Adrenal gland (tissue), 9 donors: ENCODE measurements at regions not wholly inside any gene's neighbourhood (a gene's known extent, or its start where the extent isn't known, plus 50 kb on each side); places are given as distances from the start of the nearest gene placed in this dataset.

Experiments used
- DNase-seq, 7 donors: peaks; one replicate each; pipeline ENCODE4 v3.0.0-alpha.2; 2019 to 2020
- H3K27ac ChIP-seq, 5 donors: fragments of 200-600 bp; sonication (generic) in 4 of 5; 1 replicate in 3 of 5; 2 replicates in 2 of 5; pipeline versions ENCODE4 v1.5.1 to v1.8.0; 2016 to 2020; ENCODE audit warnings: mild to moderate bottlenecking in 1 of 5
- H3K27me3 ChIP-seq: fragments of 200-600 bp; 2 replicates; pipeline ENCODE4 v1.8.0; 2021
- H3K36me3 ChIP-seq, 2 donors: fragments of 200-600 bp; replicated peaks in 1 of 2; 1 replicate in 1 of 2; 2 replicates in 1 of 2; pipeline versions ENCODE4 v1.5.1 to v1.8.0; 2018 to 2022
- H3K4me1 ChIP-seq, 2 donors: fragments of 200-600 bp; replicated peaks in 1 of 2; 1 replicate in 1 of 2; 2 replicates in 1 of 2; pipeline versions ENCODE4 v1.5.1 to v1.8.0; 2018 to 2021
- H3K4me3 ChIP-seq, 4 donors: fragments of 200-600 bp; sonication (generic) in 3 of 4; one replicate each; pipeline ENCODE4 v1.5.1; 2016 to 2018
- H3K9me3 ChIP-seq, 3 donors: fragments of 200-600 bp; sonication (generic) in 1 of 3; replicated peaks in 1 of 3; 1 replicate in 2 of 3; 2 replicates in 1 of 3; pipeline versions ENCODE4 v1.5.1 to v1.8.0; 2016 to 2021
- POLR2A ChIP-seq, 2 donors: fragments of 450-650 bp; IDR thresholded peaks; one replicate each; pipeline ENCODE4 v1.6.1; 2017; ENCODE audit warnings: antibody characterized with exemption in 2 of 2, mild to moderate bottlenecking in 2 of 2, moderate library complexity in 1 of 2
- WGBS, 4 donors: extraction: QIAGEN DNeasy Blood & Tissue Kit in 2 of 4; methylation state at CpG; one replicate each; pipeline versions ENCODE4 v1.1.5 to v1.1.7; 2013 to 2017; 5-methylcytosine and 5-hydroxymethylcytosine counted together
- intact Hi-C, 2 donors: fragments of 100-400 bp; cut with DNase I; formaldehyde crosslinking; loops; one replicate each; pipeline versions ENCODE4 v1.14.1 to v1.15.0; 2022 to 2023
- TF ChIP-seq, protein P1 (sequence below), 6 experiments: fragments of 450-650 bp in 4 of 6; fragments of 200-600 bp in 2 of 6; sonication (generic) in 1 of 6; IDR thresholded peaks; 1 replicate in 5 of 6; 2 replicates in 1 of 6; pipeline versions ENCODE4 v1.5.1 to v1.8.0; 2016 to 2021; ENCODE audit warnings: antibody characterized with exemption in 6 of 6, mild to moderate bottlenecking in 2 of 6, moderate library complexity in 1 of 6
- donor health status: healthy with polysubstance abuse.
- donor health status: Bipolar disorder and iron deficiency.
- donor health status: DM: yes; HTN: yes; CAD: no.
- donor health status: DM: no; HTN: no; CAD: no.
- donor health status: DM: no; HTN: no; CAD: no.

DNA sequence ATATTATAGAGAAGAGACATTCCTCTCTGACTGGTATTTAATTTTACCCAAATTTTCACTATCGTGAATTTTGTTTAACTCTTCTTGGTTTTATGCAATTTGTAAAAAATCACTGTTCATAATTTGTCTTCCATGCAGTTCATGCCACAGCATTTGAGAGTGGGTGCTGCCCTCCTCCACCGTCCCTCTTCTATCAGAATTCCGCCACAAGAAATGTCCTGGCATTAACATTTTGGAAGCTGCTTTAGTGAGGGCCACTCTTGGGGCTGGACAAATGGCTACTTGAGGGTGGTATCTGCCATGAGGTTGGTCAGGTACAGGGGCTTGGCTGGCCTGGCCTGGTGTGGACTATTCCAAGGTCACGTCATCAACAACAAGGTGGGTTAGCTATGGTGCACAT is 68.3 kb upstream of the CLDN5 start:
- Histone ChIP-seq H3K27me3 (no peaks in the 10 kb centered on the region), H3K9me3 (no peaks in the 10 kb centered on the region), H3K4me1 (no peaks in the 10 kb centered on the region), H3K4me3 (no peak overlapping the region), H3K27ac (no peak overlapping the region), H3K36me3 (no peaks in the 10 kb centered on the region)
- intact Hi-C loops = no loop called here
- 76 to 89% (median 84%) methylated on average over 3 to 4 of the region's 4 CpGs for WGBS, 4 donors
- DNase-seq = no peak
- TF ChIP-seq, protein P1, sequence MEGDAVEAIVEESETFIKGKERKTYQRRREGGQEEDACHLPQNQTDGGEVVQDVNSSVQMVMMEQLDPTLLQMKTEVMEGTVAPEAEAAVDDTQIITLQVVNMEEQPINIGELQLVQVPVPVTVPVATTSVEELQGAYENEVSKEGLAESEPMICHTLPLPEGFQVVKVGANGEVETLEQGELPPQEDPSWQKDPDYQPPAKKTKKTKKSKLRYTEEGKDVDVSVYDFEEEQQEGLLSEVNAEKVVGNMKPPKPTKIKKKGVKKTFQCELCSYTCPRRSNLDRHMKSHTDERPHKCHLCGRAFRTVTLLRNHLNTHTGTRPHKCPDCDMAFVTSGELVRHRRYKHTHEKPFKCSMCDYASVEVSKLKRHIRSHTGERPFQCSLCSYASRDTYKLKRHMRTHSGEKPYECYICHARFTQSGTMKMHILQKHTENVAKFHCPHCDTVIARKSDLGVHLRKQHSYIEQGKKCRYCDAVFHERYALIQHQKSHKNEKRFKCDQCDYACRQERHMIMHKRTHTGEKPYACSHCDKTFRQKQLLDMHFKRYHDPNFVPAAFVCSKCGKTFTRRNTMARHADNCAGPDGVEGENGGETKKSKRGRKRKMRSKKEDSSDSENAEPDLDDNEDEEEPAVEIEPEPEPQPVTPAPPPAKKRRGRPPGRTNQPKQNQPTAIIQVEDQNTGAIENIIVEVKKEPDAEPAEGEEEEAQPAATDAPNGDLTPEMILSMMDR (IDR thresholded peaks at IDR 0.05) = no peak
- TF ChIP-seq POLR2A (IDR thresholded peaks at IDR 0.05) = no peak

DNA sequence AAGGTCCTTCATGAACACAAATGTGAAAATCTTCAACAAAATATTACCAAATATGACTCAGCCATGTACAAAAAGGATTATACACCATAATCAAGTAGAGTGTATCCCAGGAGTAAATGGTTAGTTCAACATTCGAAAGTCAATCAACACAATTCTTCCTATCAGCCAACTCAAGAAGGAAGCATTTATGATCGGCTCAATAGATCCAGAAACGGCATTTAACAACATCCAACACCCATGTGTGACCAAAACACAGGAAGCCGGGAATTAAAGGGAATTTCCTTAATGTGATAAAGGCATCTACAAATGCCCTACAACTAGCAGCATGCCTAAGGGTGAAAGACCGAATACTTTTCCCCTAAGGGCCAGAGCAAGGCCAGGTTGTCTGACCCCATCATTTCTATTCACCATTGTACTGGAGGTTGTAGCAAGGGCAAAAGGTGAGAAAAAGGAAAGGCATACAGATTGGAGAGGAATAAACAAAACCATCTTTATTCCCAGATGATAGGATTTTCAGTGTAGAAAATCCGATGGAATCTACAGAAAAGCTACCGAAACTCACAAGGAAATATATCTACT is 69.9 kb upstream of the CLDN5 start:
- TF ChIP-seq POLR2A (IDR thresholded peaks at IDR 0.05) = no peak
- TF ChIP-seq, protein P1 (IDR thresholded peaks at IDR 0.05) = no peak
- Histone ChIP-seq H3K4me1 (no peaks in the 10 kb centered on the region), H3K27me3 (no peaks in the 10 kb centered on the region), H3K9me3 (no peaks in the 10 kb centered on the region), H3K4me3 (no peak overlapping the region), H3K27ac (no peak overlapping the region), H3K36me3 (no peaks in the 10 kb centered on the region)
- intact Hi-C loops = no loop called here
- no peak for DNase-seq
- 51 to 69% (median 65%) methylated on average over 7 of the region's 7 CpGs for WGBS, 4 donors

DNA sequence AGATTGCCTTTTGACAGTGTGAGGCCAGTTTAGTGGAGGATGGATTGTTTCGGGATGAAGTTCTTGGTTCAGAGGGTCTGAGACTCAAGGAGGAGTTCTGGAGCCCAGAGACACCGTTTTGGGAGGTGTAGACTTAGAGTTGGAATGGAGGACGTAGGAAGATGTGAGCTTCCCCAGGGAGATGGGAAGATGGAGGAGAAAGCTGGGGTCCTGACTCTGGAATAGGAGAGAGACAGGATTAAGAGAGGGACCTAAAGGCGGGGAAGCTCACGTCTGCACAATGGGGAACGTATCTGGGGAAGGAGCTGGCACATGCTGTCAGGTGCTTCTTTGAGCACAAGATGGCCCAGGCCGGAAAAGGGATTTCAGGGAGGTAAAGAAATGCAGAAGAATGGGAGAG is 71.3 kb upstream of the CLDN5 start:
- H3K4me1 ChIP-seq = no peaks in the 10 kb centered on the region
- H3K27ac ChIP-seq = no peak overlapping the region
- no peaks in the 10 kb centered on the region for H3K9me3 ChIP-seq
- no peaks in the 10 kb centered on the region for H3K27me3 ChIP-seq
- intact Hi-C loops = no loop called here
- TF ChIP-seq, protein P1 (IDR thresholded peaks at IDR 0.05) = no peak
- TF ChIP-seq POLR2A (IDR thresholded peaks at IDR 0.05) = no peak
- H3K36me3 ChIP-seq = no peaks in the 10 kb centered on the region
- no peak overlapping the region for H3K4me3 ChIP-seq
- DNase-seq = no peak
- WGBS, 4 donors = 80 to 86% (median 83%) methylated on average over 7 of the region's 7 CpGs

DNA sequence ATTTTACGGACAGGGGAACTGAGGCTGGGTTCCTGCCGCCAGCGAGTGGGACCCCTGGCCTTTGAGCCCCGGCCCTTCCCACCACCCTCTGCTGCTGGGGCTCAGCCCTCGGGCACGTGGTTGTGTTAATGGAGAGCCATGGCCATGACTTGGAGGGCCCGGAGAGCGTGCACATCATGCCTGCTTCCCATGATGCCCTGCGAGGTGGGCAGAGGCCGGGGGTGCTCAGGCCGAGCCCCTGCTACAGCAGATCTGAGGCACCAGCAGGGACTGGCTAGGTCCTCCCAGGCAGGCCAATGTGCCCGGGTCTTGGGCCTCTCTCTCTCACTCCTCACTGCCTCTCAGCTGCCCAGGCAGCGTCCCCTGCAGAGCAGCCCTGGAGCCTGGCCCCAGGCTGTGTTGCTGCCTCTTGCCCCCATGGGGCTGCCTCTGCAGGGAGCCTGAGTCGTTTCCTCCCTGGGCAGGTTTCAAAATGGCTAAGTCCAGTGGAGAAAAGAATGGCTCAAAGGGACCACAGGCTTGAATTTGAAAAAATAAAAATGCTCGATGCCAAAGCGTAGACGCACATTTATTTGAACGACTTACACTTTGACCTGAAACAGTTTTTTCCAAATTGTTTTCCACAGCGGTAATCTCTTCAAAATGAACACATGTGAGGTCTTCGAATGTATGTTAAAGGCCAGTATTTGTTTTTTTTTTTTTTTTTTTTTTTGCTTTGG is 72.6 kb upstream of the CLDN5 start:
- TF ChIP-seq POLR2A (IDR thresholded peaks at IDR 0.05) = no peak
- TF ChIP-seq, protein P1 (IDR thresholded peaks at IDR 0.05) = no peak
- intact Hi-C loops = no loop called here
- 70 to 76% (median 75%) methylated on average over 12 to 20 of the region's 20 CpGs for WGBS, 4 donors
- Histone ChIP-seq H3K27me3 (no peaks in the 10 kb centered on the region), H3K9me3 (no peaks in the 10 kb centered on the region), H3K27ac (no peak overlapping the region), H3K4me1 (no peaks in the 10 kb centered on the region), H3K36me3 (no peaks in the 10 kb centered on the region), H3K4me3 (no peak overlapping the region)
- DNase-seq = no peak
